GM21381 (cell line): ENCODE measurements at regions not wholly inside any gene's neighbourhood (a gene's known extent, or its start where the extent isn't known, plus 50 kb on each side); places are given as distances from the start of the nearest gene placed in this dataset.
"Not testable (repeated sequence)": the region's sequence is repeated elsewhere in the genome, so short reads cannot be mapped to it uniquely, and the experiment has no call there.

Source experiments
- ATAC-seq: cut with Tn5 transposase; IDR thresholded peaks from one replicate; pipeline ENCODE4 v1.9.1; 2021; ENCODE audit warnings: mild to moderate bottlenecking, moderate library complexity; ENCODE audit not compliant: unreplicated experiment

DNA sequence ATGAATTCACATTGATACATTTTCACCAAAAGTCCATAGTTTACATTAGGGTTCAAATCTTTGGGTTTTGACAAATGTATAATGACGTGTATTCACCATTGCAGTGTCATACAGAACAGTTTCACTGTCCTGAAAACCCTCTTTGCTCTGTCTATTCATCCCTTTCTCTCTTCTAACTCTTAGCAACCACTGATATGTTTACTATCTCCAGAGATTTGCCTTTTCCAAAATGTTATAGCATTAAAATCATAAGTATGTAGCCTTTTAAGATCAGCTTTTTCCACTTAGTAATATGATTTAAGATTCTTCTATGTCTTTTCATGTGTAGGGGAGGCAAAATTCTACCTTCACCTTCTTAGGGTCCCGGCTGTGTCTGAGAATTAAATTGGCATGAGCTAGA is 203.8 kb downstream of the TPRG1 start:
- ATAC-seq, result no peak

GRCh38 chr3:189383630-189384029 is 211.9 kb downstream of the TPRG1 start:
- ATAC-seq, result no peak

GRCh38 chr3:189385880-189386279 is 214.1 kb downstream of the TPRG1 start:
- not testable (repeated sequence) for ATAC-seq

GRCh38 chr3:189386739-189387138 is 215.0 kb downstream of the TPRG1 start:
- ATAC-seq, result no peak

GRCh38 chr3:189389346-189389745 is 217.6 kb downstream of the TPRG1 start:
- no peak for ATAC-seq

GRCh38 chr3:189393598-189393997 is 221.8 kb downstream of the TPRG1 start:
- no peak for ATAC-seq

DNA sequence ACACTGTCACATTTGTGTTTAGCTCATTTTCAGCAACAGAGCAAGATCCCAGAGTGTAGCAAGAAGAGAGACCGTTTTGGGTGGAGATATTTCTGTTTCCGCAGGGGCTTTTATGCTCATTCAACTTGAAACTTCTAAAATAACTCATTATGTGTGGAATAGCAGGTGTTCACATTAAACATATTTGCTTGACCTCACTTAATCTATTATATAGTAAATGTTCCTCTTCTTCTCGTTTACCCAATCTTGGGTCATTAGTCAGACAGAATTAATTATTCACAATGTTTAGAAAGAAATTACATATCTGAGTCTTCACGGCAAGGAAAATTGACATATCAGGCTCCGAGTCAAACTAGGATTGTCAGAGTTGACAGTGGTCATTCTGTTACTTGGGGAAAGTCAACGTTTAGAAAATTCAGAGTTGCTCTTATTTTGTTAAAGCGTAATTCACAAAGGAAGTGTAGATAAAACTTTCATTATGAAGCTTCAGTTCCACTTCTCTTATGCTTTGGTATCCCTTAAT is 222.9 kb downstream of the TPRG1 start:
- peak; percentile 84 for ATAC-seq

GRCh38 chr3:189395825-189396224 is 224.1 kb downstream of the TPRG1 start:
- ATAC-seq, result no peak

- ATAC-seq, result no peak
Measured at GRCh38 chr3:189398656-189399055, 226.9 kb downstream of the TPRG1 start.

- no peak for ATAC-seq
Measured at GRCh38 chr3:189401196-189401595, 229.4 kb downstream of the TPRG1 start.

GRCh38 chr3:189403194-189403593 is 228.0 kb upstream of the TP63 start:
- ATAC-seq, result no peak

- ATAC-seq, result no peak
Measured at GRCh38 chr3:189404024-189404423, 227.2 kb upstream of the TP63 start.

DNA sequence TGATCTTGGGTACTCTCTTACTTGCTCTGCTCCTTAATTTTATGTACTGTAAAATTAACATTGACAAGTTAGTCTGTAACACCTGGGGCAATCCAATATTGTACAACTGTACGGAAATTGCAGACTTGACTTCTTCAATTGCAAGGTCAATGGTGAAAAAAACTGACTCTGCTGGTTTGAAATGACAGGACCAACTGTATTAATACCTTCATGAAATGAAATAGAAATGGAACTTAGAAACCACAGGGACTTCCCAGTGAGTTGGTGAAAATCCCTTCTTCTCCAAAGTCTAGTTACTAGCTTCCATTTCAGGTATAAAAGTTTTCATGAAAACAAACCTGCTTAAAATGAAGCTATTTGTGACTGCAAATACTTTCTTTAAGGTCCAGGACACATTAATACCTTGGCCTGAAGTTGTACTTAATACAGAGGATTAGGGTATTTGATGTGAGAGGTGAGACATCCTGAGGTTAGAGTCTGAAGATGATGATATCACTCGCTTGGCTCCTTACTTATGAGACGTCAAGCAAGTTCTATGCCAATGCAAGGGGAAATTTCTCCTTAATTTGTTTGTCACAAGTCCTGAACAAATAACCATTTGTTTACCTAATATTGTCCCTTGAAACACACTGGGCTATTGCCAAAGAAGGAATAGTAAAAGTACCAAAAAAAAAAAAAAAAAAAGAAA is 226.2 kb upstream of the TP63 start:
- ATAC-seq, result peak; percentile 64

DNA sequence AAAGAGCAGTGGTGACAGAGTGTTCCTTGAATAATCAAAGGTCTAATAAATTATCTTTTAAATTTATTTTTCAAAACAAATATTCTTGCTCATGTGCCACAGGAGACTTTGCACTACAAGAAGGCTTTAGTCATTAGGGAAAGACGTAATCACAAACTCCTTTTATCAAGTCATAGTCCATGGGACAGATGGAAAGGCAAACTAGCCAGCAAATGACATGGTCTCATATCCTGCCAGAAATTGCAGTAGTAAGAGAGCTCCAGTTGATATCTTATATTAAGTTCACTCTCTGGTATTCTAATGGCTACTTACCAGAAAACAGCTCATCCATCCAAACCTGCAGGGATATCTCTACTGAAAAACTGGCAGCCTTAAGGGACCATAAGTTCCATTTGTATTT is 225.0 kb upstream of the TP63 start:
- no peak for ATAC-seq

GRCh38 chr3:189410522-189410921 is 220.7 kb upstream of the TP63 start:
- ATAC-seq, result no peak

DNA sequence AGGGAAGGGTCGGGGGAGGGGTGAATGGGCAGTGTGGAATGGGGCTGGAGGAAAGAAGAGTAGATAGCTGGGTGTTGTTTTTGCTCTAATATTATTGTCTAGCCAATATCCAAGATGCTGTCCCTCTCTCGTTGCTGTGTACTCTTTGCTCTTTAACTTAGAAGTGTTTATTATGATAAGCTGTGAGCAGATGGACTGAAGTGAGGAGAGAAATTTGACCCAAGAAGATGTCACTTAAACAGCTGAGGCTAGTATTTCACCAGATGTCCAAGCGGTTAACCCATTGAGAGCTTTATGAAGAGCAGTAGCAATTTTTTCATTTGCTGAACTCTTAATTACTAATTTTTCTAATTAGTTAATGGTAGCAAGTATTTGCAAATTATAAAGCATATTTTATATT is 212.2 kb upstream of the TP63 start:
- ATAC-seq, result no peak

DNA sequence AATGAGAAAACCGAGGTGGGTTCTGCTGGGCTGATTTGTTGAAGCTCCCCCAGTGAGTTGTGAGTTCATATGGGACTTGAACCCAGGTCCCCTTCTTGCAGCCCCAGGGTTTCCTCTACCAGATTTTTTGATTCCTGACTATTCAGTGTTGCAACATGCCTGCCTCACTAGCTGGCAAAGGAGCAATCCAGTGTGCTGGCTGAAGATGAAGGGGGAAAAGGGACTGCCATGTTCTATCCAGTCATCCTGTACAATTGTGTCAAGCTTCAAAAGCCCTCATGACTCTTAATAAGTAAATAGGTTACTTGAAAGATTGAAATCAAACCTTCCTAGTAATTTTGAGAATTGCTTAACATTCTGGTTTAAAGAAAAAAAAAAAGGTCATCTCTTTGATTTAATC is 211.5 kb upstream of the TP63 start:
- ATAC-seq, result no peak

- ATAC-seq, result no peak
Measured at GRCh38 chr3:189424922-189425321, 206.3 kb upstream of the TP63 start.

DNA sequence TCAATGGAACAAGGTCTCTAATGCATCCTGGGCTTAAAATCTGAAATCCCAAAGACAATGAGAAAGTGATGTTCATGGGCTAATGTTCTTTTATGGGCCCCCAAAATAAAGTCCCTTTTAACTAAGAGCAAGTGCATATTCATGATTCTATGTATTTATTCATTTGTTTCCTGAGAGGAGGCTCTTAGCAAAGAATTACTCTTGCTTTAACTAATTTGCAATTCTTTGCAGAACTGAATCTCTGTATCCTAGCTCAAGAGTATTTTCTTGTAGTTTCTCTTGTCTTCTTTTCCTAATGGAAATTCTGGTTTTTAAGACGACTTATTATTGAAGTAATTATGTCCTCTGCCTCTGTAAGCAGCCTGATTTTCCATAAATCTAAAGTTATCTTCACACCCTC is 202.2 kb upstream of the TP63 start:
- no peak for ATAC-seq

GRCh38 chr3:189430166-189430565 is 201.0 kb upstream of the TP63 start:
- no peak for ATAC-seq

- ATAC-seq, result not testable (repeated sequence)
Measured at GRCh38 chr3:189442257-189442656, 188.9 kb upstream of the TP63 start.

DNA sequence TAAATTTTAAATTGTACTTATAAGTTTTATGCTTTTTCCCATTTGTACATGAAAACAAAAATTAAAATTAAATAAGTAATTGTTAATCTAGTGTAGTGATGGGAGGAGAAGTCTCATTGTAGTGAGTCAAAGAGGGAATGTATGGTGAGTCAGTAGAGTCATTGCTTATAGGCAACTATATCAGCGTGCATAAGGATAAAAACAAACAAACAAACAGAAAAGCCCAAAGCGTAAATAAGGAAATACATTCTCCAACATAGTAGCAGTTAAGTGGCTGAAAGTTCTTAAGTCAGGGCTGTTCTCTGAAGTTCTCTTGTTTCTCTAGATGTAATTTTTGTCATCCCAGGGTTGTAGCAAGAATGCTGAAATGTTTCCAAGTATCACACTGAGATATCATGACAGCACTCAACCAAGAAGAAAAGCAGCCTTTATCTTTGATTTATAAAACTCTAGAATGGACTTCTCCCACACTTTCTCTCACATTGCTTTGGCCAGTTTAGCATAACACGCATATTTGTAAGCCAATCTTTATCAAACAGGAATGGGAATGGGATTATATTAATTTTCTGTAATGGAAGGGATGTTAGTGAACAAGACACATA is 184.1 kb upstream of the TP63 start:
- no peak for ATAC-seq

- no peak for ATAC-seq
Measured at GRCh38 chr3:189449084-189449483, 182.1 kb upstream of the TP63 start.
